HEK293 (cell line): ENCODE measurements at regions not wholly inside any gene's neighbourhood (a gene's known extent, or its start where the extent isn't known, plus 50 kb on each side); places are given as distances from the start of the nearest gene placed in this dataset.

Experiments used
- CTCF ChIP-seq: fragments of 450-650 bp; formaldehyde crosslinking; IDR thresholded peaks from 2 replicates; pipeline ENCODE4 v1.5.1; 2016; ENCODE audit warnings: missing biosample characterization, missing genetic modification characterization
- PBX3 ChIP-seq: sonication (generic); formaldehyde crosslinking; IDR thresholded peaks from 2 replicates; pipeline ENCODE4 v1.8.1; 2022; ENCODE audit warnings: mild to moderate bottlenecking, moderate library complexity, missing genetic modification reagents
- REST ChIP-seq: fragments of 450-650 bp; formaldehyde crosslinking; IDR thresholded peaks from 2 replicates; pipeline ENCODE4 v1.5.1; 2016; ENCODE audit warnings: missing biosample characterization, missing genetic modification characterization
- SP2 ChIP-seq: fragments of 450-650 bp; formaldehyde crosslinking; IDR thresholded peaks from 2 replicates; pipeline ENCODE4 v1.5.1; 2016; ENCODE audit warnings: missing biosample characterization, missing genetic modification characterization
- SP7 ChIP-seq: fragments of 450-650 bp; formaldehyde crosslinking; IDR thresholded peaks from 2 replicates; pipeline ENCODE4 v1.5.1; 2016; ENCODE audit warnings: missing biosample characterization, missing genetic modification characterization
- TCF7L2 ChIP-seq: IDR thresholded peaks from 2 replicates; pipeline ENCODE4 v1.6.1; 2011; ENCODE audit warnings: low read depth, mild to moderate bottlenecking, inconsistent platforms, low read length, moderate library complexity, borderline replicate concordance
- ZBTB7A ChIP-seq: fragments of 450-650 bp; formaldehyde crosslinking; IDR thresholded peaks from 2 replicates; pipeline ENCODE4 v1.5.1; 2016; ENCODE audit warnings: low read depth, missing biosample characterization, missing genetic modification characterization
- ZNF133 ChIP-seq: fragments of 450-650 bp; formaldehyde crosslinking; IDR thresholded peaks from 2 replicates; pipeline ENCODE4 v1.5.1; 2016; ENCODE audit warnings: missing biosample characterization, missing genetic modification characterization
- ZNF274 ChIP-seq, 2 experiments: fragments of 200-500 bp in 1 of 2; fragments of 450-650 bp in 1 of 2; sonication (Bioruptor generic) in 1 of 2; formaldehyde crosslinking in 1 of 2; IDR thresholded peaks; 2 replicates each; pipeline versions ENCODE4 v1.5.1 to v1.6.1; 2014 to 2016; ENCODE audit warnings: borderline replicate concordance in 1 of 2, inconsistent platforms in 1 of 2, low read length in 1 of 2, missing biosample characterization in 1 of 2, missing genetic modification characterization in 1 of 2
- ZNF292 ChIP-seq: fragments of 450-650 bp; formaldehyde crosslinking; IDR thresholded peaks from 2 replicates; pipeline ENCODE4 v1.5.1; 2016; ENCODE audit warnings: low read depth, missing biosample characterization, missing genetic modification characterization, borderline replicate concordance
- ZNF544 ChIP-seq: fragments of 450-650 bp; formaldehyde crosslinking; IDR thresholded peaks from 2 replicates; pipeline ENCODE4 v1.5.0; 2017; ENCODE audit warnings: missing biosample characterization, missing genetic modification characterization
- ZNF639 ChIP-seq: fragments of 450-650 bp; formaldehyde crosslinking; IDR thresholded peaks from 2 replicates; pipeline ENCODE4 v1.5.1; 2016; ENCODE audit warnings: missing biosample characterization, missing genetic modification characterization
- ZNF664 ChIP-seq: fragments of 450-650 bp; formaldehyde crosslinking; IDR thresholded peaks from 2 replicates; pipeline ENCODE4 v1.5.1; 2016; ENCODE audit warnings: missing biosample characterization, missing genetic modification characterization
- ZSCAN5A ChIP-seq: fragments of 450-650 bp; formaldehyde crosslinking; IDR thresholded peaks from 2 replicates; pipeline ENCODE4 v1.5.1; 2016; ENCODE audit warnings: missing biosample characterization, missing genetic modification characterization

- TF ChIP-seq ZNF133 (tag by site-specific recombination) (no peak), ZNF292 (tag by site-specific recombination) (no peak), ZBTB7A (tag by site-specific recombination) (no peak), ZSCAN5A (tag by site-specific recombination) (no peak), ZNF274 (IDR thresholded peaks at IDR 0.05; ENCODE audit: low read length) (no peak), ZNF274 (tag by site-specific recombination; IDR thresholded peaks at IDR 0.05; ENCODE audit: borderline replicate concordance) (no peak), PBX3 (CRISPR knock-in tag) (no peak), TCF7L2 (no peak), CTCF (tag by site-specific recombination) (no peak), ZNF664 (tag by site-specific recombination) (no peak), REST (no peak), SP7 (tag by site-specific recombination) (no peak), SP2 (tag by site-specific recombination) (no peak), ZNF639 (tag by site-specific recombination) (no peak), ZNF544 (tag by site-specific recombination) (no peak)
Observed at GRCh38 chr4:162770761-162771490, 395.8 kb downstream of the NAF1 start.
